CD4-positive, alpha-beta T cell (primary cell): ENCODE measurements at regions not wholly inside any gene's neighbourhood (a gene's known extent, or its start where the extent isn't known, plus 50 kb on each side); places are given as distances from the start of the nearest gene placed in this dataset.

Source experiments
- ATAC-seq: fragments of 200-7000 bp; cut with Tn5 transposase; one replicate; pipeline ENCODE4 v1.10.0; 2022; ENCODE audit warnings: mild to moderate bottlenecking; ENCODE audit not compliant: poor library complexity
- CTCF ChIA-PET: fragments of 350-600 bp; sonication (Branson Sonifier 250); formaldehyde crosslinking; loops from one replicate; lab custom pipeline; 2021; ENCODE audit warnings: antibody characterized with exemption, inconsistent platforms; lab: Charles Lee
- POLR2A ChIA-PET: fragments of 350-600 bp; sonication (Branson Sonifier 250); formaldehyde crosslinking; loops from one replicate; lab custom pipeline; 2021; ENCODE audit warnings: antibody characterized with exemption, inconsistent platforms; lab: Charles Lee
- DNase-seq, 14 experiments: peaks; one replicate each; pipeline ENCODE4 v3.0.0-alpha.2; 2013 to 2020; ENCODE audit warnings: mixed read lengths in 2 of 14
- H3K27ac ChIP-seq, 2 donors: one replicate each; pipeline versions ENCODE4 v1.5.1 to v1.7.0; 2013; ENCODE audit warnings: low read length in 2 of 2, low read depth in 1 of 2, mild to moderate bottlenecking in 1 of 2
- H3K27me3 ChIP-seq, 2 experiments: 1 replicate in 1 of 2; 2 replicates in 1 of 2; pipeline versions ENCODE4 v1.6.1 to v1.7.0; 2013; ENCODE audit warnings: low read length in 2 of 2, control low read depth in 1 of 2, mild to moderate bottlenecking in 1 of 2, moderate library complexity in 1 of 2; ENCODE audit not compliant: insufficient read depth in 2 of 2, control insufficient read depth in 1 of 2
- H3K36me3 ChIP-seq: one replicate; pipeline ENCODE4 v1.6.1; 2013; ENCODE audit warnings: low read length, control low read depth; ENCODE audit not compliant: insufficient read depth
- H3K4me1 ChIP-seq: one replicate; pipeline ENCODE4 v1.6.1; 2013; ENCODE audit warnings: low read length, control low read depth; ENCODE audit not compliant: insufficient read depth
- H3K4me3 ChIP-seq: one replicate; pipeline ENCODE4 v1.5.1; 2013; ENCODE audit warnings: mild to moderate bottlenecking, low read length, moderate library complexity
- H3K9me3 ChIP-seq, 2 experiments: 1 replicate in 1 of 2; 2 replicates in 1 of 2; pipeline versions ENCODE4 v1.6.1 to v1.7.0; 2013; ENCODE audit warnings: low read length in 2 of 2, mild to moderate bottlenecking in 2 of 2, control low read depth in 1 of 2, moderate library complexity in 1 of 2; ENCODE audit not compliant: control insufficient read depth in 1 of 2, insufficient read depth in 1 of 2
- H3K27ac Mint-ChIP-seq: one replicate; pipeline ENCODE4 v1.8.0; 2020; ENCODE audit warnings: mixed read lengths
- H3K27me3 Mint-ChIP-seq: one replicate; pipeline ENCODE4 v1.8.0; 2021; ENCODE audit warnings: mixed read lengths
- H3K36me3 Mint-ChIP-seq: one replicate; pipeline ENCODE4 v1.8.0; 2021; ENCODE audit warnings: low read depth, mixed read lengths
- H3K4me1 Mint-ChIP-seq: one replicate; pipeline ENCODE4 v1.8.0; 2021; ENCODE audit warnings: low read depth, mixed read lengths
- H3K4me3 Mint-ChIP-seq: one replicate; pipeline ENCODE4 v1.8.0; 2020; ENCODE audit warnings: mild to moderate bottlenecking, mixed read lengths
- H3K9me3 Mint-ChIP-seq: one replicate; pipeline ENCODE4 v1.8.0; 2020; ENCODE audit warnings: mixed read lengths
- CTCF ChIP-seq: fragments of 200-600 bp; IDR thresholded peaks from one replicate; pipeline ENCODE4 v1.8.0; 2022; ENCODE audit warnings: antibody characterized with exemption, mild to moderate bottlenecking
- intact Hi-C, 2 experiments: fragments of 100-400 bp; cut with DNase I in 1 of 2; cut with micrococcal nuclease in 1 of 2; formaldehyde crosslinking; loops; one replicate each; pipeline versions ENCODE4 v1.15.1 to v1.9.0; 2023 to 2025; cut with DNase I, micrococcal nuclease

GRCh38 chr4:152112190-152112589 lies 351.4 kb upstream of the GATB start:
- Mint-ChIP-seq H3K4me1 (peaks cover 90% of the 10 kb centered on the region), H3K4me3 (no peak overlapping the region)
- POLR2A ChIA-PET = interaction anchor here (4.1 kb wide), 1 partner anchor 11 kb away, joined by 32 read pairs; no protein-coding TSS in a partner anchor

GRCh38 chr4:152110780-152111179 lies 350.0 kb upstream of the GATB start:
- DNase-seq (no peak), ATAC-seq (no peak)
- H3K27me3 Mint-ChIP-seq = no peaks in the 10 kb centered on the region
- peaks cover 2% of the 10 kb centered on the region for H3K9me3 Mint-ChIP-seq
- ChIA-PET POLR2A (interaction anchor here (1.0 to 4.1 kb wide), 2 partner anchors 10 to 13 kb away, joined by 4 to 32 read pairs; no protein-coding TSS in a partner anchor), CTCF (interaction anchor here (2.1 kb wide), 1 partner anchor 10 kb away, joined by 5 read pairs; no protein-coding TSS in a partner anchor)
- Histone ChIP-seq H3K27ac (no peak overlapping the region), H3K4me1 (peaks cover 74% of the 10 kb centered on the region), H3K9me3 (no peaks in the 10 kb centered on the region), H3K4me3 (no peak overlapping the region), H3K27me3 (no peaks in the 10 kb centered on the region), H3K36me3 (no peaks in the 10 kb centered on the region)
- H3K4me1 Mint-ChIP-seq = peaks cover 90% of the 10 kb centered on the region
- H3K27ac Mint-ChIP-seq = peak overlapping the region; percentile 61
- no peak overlapping the region for H3K4me3 Mint-ChIP-seq
- intact Hi-C loops = no loop called here
- no peaks in the 10 kb centered on the region for H3K36me3 Mint-ChIP-seq
- TF ChIP-seq CTCF = no peak

More at GRCh38 chr4:152112190-152112589, 351.4 kb upstream of the GATB start:
- DNase-seq = no peak
- intact Hi-C loops = no loop called here
- Histone ChIP-seq H3K36me3 (no peaks in the 10 kb centered on the region), H3K9me3 (no peaks in the 10 kb centered on the region), H3K4me1 (peaks cover 73% of the 10 kb centered on the region), H3K27ac (no peak overlapping the region), H3K4me3 (no peak overlapping the region), H3K27me3 (no peaks in the 10 kb centered on the region)
- TF ChIP-seq CTCF = no peak
- CTCF ChIA-PET = interaction anchor here (2.1 kb wide), 1 partner anchor 12 kb away, joined by 5 read pairs; no protein-coding TSS in a partner anchor
- no peaks in the 10 kb centered on the region for H3K36me3 Mint-ChIP-seq
- H3K9me3 Mint-ChIP-seq = no peaks in the 10 kb centered on the region
- peak overlapping the region; percentile 93 for H3K27ac Mint-ChIP-seq
- ATAC-seq = no peak
- no peaks in the 10 kb centered on the region for H3K27me3 Mint-ChIP-seq

- Histone ChIP-seq H3K27me3 (no peaks in the 10 kb centered on the region), H3K27ac (no peak overlapping the region), H3K4me3 (no peak overlapping the region), H3K4me1 (peaks cover 74% of the 10 kb centered on the region), H3K36me3 (no peaks in the 10 kb centered on the region), H3K9me3 (no peaks in the 10 kb centered on the region)
- TF ChIP-seq CTCF = no peak
- peaks cover 90% of the 10 kb centered on the region for H3K4me1 Mint-ChIP-seq
- ChIA-PET CTCF (interaction anchor here (2.1 kb wide), 1 partner anchor 9 kb away, joined by 5 read pairs; no protein-coding TSS in a partner anchor), POLR2A (interaction anchor here (1.0 to 4.1 kb wide), 2 partner anchors 9 to 12 kb away, joined by 4 to 32 read pairs; no protein-coding TSS in a partner anchor)
- intact Hi-C loops = loop anchor here (10.0 kb wide), 3 partner anchors 145 to 1005 kb away; partner anchors contain the start of gene FBXW7 (in 1 of the 2)
- H3K27ac Mint-ChIP-seq = peak overlapping the region; percentile 61
- peak overlapping the region; percentile 20 for H3K4me3 Mint-ChIP-seq
- H3K27me3 Mint-ChIP-seq = no peaks in the 10 kb centered on the region
- ATAC-seq = peak; percentile 29
- peaks cover 2% of the 10 kb centered on the region for H3K9me3 Mint-ChIP-seq
- DNase-seq = no peak
- no peaks in the 10 kb centered on the region for H3K36me3 Mint-ChIP-seq
These were observed 349.0 kb upstream of the GATB start for GRCh38 chr4:152109531-152110509.
